Activated CD4-positive, alpha-beta T cell treated with anti-CD3 and anti-CD28 coated beads, Interleukin-2, amount 50 U/mL, for 1 hour (primary cell): ENCODE measurements at regions not wholly inside any gene's neighbourhood (a gene's known extent, or its start where the extent isn't known, plus 50 kb on each side); places are given as distances from the start of the nearest gene placed in this dataset.

Experiments used
- DNase-seq: peaks from one replicate; pipeline ENCODE4 v3.0.0-alpha.2; 2020

DNA sequence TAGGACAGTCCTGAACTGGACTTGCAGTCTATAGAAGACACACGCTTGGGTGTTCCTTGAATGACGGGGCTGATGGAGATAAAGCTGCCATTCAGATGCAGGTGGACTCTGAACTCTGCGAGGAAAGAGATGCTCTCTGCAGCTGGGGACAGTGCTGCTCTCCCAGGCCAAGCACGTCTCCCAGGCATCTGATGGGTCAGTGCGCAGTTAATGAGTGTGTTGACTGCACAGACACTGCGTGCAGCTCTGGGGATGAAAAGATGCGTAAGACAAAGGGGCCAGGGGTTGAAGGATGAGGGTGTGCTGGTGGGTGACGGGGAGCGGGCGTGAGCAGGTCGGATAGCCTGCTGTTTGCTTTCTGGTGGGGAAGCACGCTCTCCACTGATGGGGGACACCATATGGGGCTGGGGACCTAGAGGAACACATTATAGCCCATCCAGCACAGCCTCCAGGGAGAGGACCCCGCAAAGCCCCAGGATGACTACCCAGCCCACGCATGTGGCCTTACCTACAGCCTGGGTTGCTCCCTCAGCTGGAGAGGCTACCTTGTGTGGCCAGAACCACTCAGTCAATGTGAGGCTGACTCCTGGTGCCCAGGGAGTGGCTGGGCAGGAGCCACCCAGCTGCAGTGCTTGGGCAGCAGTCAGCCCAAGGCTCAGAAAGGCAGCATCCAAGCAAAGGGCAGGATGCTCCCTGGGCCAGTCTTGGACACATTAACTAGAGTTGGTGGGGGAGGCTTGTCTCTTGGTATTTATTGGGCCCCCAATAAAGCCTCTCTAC lies 246.3 kb downstream of the RBFOX3 start:
- DNase-seq: no peak

DNA sequence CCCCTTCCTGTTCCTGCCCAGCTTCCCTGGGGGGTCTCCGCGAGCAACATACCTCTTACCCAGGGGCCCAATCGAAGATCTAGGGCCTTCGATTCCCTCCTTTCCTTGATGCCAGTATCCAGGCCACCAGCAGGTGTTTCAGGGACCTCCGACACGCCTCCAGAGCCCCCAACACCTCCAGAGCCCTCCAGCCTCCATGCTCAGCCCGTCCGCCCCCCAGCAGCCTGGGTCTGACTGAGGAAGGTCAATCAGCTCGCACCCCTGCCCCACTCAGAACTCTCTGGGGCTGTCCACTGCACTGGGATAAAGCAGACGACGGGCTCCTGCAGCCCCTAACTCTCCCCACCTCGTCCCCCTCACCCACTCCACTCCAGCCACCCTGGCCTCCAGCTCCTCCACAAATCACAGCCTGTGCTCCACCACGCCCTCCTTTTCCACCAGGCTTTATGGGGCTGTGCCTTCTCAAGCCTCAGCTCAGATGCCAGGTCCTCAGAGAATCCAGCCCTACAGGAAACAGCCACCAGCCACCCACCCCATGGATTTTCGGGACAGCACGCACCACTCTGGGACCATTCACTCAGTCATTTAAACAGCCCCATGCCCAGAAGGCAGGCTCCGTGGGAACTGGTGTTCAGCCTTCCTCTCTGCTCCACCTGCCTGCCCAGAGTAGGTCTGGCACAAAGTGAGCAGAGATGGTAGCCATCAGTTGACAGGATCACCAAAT lies 247.1 kb downstream of the RBFOX3 start:
- no peak for DNase-seq

DNA sequence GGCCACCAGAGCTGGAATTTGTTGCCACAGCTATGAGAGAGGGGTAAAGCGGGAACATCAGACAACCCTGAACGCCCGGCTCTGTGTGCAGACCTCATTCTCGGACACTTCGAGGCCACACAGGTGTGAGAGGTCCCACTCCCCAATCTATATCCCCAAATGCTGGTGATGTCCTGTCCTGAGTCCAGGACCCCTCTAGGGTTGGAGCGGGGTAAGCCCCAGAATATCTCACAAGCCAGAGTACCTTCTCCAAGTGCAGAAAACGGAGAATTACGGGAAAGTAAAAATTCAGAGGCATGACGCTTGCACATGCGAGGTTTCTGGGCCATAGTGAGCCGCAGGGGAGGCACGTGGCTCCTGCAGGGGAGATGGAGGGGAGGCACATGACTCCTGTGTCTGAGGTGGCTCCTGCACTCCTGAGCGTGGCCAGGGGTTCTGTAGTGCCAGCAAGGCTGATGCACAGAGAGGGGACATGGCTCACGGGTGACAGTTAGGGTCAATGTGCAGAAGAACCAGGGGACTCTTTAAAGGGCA lies 248.0 kb downstream of the RBFOX3 start:
- no peak for DNase-seq

DNA sequence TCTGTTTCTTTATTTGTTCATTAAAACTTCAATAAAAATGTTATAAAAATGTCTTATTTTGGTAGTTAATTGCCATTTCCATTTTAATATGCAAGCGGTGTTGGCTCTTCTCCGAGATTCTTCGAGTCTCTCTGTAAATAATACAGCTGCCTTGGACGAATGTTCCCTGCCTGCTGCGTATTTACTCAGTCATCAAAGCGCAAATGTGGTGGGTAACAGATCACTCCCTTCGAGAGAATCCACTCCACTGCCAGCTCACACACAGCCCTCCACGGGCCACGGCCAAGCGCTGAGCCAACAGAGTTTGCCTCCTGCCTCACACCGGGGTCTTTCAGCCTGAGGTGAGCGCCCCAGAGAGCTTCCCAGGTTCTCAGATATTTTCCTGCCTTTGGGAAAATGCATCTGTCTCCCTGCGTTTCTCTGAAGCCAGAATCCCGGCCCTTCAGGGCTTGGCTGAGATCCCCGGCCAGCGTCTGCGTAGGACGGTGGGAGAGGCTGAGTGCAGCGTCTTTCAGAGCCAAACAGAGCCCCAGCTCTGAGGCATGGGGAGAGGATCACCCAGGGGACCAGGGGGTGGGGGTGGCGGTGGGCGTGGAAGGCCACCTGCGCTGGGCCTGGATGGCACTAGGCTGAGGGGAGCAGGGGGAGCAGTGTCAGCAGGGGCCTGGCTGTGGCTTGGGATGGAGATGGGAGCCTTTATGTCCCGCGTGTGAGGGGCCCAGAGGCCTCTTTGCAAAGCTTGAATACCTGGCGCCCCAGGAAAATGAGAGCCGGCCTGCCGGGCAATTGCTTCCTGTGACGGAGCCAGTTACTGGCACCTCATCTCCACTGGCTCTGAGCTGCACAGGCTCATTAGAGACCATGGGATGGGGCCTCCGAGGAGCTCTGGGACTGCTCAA lies 248.7 kb downstream of the RBFOX3 start:
- DNase-seq: no peak

DNA sequence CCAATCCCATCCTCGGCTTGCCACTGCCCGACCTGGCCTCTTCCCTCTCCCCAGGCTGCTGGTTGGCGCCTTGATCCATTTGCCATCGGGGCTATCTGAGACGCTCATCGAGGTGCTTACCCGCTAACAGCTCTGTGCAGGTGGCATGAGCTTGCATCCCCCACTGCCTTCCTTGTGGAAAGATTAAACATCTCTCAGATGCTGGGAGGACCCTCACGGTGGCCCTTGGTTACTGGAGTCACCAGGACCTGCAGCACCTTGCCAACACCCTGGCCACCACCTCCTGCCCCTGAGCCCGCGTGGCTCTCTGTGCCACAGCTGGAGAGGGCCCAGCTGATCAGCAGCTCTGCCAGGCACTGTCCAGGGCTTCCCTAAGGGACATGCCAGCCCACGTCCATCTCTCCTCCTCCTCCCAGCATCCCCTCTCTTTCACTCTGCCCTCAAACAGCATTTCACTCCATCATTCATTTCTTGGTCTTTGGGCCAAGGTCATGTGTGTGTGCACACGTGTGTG lies 249.6 kb downstream of the RBFOX3 start:
- DNase-seq: no peak

DNA sequence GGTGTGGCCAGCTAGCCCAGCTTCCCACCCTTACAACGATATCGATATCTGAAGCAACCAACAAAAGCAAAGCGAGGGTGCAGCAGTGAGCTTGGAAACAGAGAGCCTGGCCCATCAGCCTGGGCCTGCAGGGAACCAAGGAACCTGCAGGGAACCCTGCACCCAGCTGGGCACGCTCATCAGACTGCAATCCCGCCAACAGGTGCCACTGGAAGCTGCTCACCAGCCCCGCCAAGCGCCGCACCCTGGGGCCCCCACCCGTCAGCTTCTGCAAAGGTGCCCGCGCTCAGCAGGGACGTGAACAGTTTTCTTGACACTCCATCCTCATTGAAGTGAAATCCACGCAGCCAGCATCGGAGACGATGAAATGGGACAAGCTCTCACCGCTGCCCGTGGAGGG lies 250.7 kb downstream of the RBFOX3 start:
- no peak for DNase-seq

DNA sequence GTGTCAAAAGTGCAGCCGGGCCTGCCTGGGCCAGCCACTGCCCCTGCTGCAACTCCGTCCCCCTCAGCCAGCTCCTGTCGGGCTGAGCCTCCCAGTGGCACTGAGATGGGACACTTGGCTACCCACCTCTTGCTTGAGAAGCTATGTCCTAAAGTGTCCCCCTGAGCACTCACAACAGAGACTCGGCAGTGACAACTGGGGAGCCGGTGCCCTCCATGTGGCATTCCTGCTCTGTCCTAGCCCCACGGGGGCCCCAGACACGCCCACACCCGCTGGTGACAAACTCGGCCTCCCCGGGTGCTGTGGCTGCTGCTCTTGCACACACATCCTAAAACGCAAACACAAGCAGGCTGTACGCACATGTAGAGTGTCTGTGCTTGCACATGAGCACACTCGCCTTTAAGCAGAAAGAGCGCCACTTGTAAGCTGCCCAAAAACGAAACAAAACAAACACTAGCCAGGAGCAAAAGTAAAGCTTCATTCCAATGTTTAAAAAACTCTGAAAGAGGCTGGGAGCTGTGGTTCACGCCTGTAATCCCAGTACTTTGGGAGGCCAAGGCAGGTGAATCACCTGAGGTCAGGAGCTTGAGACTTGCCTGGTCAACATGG lies 253.9 kb downstream of the RBFOX3 start:
- no peak for DNase-seq

DNA sequence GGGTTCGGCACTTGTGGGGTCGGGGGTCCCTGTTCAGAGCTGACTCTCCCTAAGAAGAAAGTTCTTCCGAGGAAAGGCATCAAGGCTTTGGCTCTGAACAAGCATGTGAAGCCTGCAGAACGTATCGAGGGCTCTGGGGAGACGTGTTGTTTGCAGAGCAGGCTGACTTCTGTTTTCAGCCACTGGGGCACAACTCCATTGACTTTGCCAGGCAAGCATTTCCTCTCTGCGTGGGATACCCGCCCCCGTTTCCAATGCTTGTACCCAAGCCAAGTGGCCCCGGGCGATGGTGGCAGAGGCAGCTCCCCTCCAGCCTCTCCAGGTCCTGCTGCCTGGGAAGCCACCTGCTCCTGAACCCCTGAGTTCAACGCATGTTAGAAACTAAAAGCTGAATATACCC lies 255.7 kb downstream of the RBFOX3 start:
- no peak for DNase-seq

DNA sequence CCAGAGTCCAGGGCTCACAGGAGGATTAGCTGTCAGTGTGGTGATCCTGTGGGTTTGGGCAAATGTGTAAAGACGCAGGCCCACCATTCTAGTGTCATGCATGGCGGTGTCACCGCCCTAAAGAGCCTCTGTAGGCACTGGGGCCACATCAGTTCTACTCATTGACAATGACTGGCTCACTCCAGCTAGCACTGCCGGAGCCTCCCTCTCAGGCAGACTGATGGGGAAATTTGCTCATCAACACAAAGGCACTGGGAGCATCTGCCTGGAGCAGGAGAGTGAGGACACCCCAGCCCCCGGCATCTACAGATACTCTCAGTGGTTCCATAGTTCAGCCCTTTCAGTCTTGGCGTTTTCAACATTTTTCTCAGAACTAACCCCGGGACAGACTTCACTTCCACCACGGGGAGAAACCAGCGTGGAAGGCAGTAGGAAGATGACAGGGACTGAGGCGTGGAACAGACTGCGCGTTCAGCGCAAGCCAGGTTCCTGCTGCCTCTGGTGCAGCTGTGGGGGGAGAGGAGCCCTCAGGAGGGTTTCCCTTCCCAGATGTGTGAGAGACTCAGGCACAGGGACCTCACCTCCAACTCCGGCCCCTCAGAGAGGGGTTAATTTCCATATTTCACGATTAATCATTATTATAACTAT lies 256.6 kb downstream of the RBFOX3 start:
- DNase-seq: no peak

DNA sequence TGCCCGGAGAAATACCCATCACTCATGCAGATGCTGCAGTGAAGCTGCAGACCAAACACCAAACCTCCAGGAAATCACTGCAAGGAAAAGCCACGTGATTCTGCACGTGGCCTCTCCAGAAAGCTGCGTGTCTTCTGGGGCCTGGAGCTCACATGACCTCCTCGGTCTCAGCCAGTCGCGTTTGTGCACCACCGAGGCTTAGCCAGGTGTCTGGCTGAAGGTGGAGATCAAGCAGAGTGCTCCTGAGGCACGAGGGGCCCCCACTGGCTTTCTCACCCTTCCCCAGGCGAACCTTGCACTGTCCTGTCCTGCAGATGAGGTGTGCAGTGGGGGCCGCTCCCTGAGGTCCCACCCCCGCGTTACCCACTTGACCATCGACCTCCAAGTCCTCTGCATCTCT lies 257.3 kb downstream of the RBFOX3 start:
- no peak for DNase-seq

DNA sequence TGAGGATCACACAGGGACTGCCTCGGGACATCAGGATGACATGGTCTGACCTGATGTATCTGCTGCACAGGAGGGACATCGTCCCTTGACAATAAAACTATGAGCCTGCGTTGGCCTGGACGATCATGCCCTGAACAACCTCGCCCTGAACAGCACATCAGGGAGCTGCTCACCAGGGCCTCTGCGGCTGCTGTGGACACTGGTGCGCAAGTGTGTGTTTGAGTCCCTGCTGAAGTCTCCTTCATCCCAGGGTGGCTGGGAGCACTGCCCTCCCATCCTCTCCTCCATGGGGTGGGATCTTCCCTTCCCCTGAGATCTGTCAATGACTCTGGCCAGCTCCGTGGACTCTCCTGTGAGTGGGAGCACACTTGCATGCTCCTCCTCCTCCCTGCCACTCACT lies 257.8 kb downstream of the RBFOX3 start:
- no peak for DNase-seq

DNA sequence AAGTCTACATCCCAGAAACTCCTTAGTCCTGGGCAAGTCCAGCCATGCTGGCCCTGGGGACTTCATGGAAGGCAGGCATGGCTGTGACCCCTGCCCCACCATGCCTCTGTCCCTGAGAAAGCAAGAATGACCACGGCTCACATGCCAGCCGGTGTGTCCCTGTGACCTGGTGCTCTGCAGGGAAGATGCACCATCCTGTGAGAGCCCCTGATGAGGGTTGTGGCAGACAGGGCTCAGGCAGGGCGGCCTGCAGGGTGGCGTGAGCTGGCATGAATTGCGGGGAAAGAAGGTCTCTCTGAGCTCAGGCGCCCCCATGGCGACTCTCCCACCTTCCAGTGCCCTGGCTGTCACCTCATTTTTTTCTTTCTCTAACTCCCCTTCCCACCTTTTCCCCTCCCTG lies 260.3 kb downstream of the RBFOX3 start:
- no peak for DNase-seq

DNA sequence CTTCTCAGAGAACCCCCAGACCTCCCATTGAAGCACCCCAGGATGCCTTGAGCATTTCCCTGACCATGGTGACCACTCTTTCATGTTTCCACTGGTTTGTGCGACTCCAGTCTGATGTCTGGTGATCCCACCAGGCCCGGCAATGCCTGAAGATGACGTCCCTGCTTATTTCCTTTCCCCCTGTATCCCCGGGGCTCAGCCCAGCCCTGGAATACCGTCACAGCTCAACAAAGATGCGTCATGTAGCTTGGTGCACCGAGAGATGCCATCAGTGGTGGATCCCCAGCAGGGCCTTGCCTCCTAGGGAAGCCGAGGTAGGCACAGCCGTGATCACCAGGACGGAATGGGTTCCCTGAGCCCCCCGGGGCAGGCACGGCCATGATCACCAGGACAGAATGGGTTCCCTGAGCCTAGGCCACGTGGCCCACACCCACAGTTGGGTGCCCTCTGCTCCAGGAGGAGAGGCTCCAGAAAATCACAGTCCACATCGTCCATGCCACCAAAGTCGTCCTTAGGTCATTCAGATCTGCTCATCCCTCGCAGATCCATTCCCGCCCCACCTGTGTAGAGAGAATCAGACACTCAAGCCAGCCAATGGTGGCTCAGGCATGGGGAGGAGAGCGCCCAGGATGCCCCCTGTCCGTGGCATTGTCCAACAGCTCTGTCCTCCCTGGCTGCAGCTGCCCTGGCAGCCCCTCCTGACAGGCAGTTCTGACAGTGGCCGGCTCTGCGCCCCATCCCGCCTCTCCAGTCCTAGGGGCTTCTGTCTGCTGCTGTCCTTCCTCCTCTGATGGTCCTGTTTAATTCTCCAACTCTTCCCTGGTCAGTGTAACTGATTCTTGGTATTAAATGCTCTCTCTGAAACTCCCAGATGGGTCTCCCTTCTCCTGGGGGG lies 261.1 kb downstream of the RBFOX3 start:
- no peak for DNase-seq

DNA sequence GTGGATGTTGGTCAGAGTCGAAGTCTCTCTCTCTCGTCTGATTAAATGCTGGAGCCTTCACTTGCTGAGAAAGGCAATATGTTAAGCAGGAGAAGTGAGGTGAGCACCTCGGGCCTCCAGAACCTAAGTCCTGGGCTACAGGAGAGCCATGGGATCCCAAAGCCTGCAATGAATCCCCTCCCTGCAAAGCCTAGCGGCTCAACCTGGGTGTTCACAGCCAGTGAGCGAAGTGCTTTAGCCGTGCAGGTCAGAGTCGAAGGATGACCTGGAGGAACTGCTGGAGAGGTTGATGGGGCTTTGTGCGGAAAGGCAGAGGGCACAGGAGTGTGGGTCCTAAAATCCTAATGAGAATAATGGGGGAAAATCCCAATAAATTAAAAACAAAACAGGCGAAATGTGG lies 267.8 kb downstream of the ENGASE start:
- DNase-seq: no peak

DNA sequence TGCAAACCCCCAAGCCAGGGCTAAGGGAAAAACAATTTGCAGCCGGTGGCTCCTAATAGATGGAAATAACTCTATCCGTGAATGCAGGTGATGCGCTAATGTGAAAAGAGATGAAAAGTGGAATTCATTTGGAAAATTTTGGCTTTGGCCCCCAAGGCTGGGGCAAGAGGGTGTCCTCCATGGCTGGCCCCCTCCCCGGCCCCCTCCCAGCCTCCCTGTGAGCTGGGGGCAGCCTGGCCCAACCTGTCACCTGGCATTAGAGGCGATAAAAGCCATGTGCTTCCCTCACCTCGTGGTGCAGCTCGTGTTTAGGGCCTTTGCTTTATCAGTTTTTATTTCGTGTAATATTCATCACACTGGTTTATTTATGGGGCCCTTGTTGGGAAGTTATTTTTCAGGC lies 267.2 kb downstream of the ENGASE start:
- no peak for DNase-seq

DNA sequence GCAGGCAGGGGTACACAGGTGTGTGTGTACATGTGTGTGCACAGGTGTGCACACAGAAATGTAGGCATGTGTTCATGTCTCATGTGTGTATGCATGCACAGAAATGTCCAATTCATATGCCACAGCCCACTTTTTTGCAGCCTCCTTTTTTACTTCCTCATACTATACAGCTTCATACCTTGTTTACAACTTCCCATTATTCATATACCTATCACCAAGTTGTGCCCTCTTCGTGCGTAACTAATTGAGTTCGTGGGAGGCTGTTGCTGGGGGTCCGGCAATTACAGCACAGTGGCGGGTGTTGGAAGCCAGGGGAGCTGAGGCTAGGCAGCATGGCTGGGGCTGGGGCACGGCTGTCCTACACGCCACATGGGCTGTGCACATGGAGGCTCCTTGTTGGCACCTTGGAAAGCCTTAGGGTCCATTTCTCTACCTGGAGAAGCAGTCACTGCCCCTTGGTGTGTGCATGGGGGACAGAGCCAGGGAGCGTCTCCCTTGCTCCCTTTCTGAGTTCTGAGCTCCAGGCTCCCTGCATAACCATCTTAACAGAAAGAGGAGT lies 266.7 kb downstream of the ENGASE start:
- DNase-seq: no peak

DNA sequence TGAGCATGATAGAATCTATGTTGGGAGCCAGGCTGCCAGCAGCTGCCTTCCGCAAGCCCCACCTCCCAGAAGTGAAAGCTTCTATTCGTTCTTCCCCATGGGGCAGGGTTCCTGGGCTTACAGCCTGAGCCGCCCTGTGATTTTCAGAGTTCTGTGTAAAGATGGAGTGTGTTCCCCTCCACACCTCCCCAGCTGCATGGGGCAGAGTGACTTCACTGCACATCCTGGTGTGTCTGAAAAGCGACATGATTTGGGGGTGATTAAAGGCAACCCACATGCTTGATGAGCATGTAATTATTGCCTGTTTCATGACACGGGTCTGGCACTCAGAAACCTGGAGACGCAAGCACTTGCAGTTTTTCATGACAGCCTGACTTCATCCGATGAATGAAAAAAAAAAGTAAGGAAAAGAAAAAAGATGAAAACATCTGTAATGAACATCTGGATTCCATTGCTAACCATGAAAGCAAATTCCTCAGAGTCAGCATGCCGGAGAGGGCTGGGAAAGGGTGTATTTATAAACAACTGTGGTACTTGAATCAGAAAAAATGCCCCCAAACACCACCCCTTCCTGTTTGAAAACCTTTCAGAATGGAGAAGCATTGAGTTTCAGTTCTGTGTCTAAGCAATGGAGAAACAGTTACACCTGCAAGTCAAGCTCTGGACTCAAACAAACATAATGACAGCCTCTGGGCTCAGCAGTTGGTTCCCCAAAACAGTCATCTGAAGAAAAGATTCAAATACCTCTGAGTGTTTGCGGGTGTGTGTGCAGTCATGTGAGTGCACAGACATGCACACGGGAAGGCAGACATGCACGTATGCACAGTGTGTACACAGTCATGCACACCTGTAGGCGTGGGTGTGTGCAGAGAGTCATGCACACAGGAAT lies 266.0 kb downstream of the ENGASE start:
- no peak for DNase-seq

DNA sequence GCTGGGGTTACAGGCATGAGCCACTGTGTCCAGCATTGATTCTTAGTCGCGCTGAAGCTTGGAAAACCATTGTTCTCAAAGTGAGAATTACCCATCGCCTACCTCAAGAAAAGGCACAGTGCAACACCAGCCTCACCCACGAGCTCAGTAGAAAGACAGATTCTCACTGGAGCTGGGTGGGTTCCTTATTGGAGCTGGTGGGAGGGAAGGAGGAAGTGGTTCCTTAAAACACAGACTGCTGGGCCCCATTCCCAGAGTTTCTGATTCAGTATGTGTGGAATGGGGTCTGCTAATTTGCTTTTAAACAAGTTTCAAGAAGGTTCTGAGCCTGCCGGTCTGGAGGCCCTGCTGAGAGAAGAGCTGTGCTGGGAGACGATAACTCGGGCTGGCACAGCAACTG lies 264.7 kb downstream of the ENGASE start:
- no peak for DNase-seq

DNA sequence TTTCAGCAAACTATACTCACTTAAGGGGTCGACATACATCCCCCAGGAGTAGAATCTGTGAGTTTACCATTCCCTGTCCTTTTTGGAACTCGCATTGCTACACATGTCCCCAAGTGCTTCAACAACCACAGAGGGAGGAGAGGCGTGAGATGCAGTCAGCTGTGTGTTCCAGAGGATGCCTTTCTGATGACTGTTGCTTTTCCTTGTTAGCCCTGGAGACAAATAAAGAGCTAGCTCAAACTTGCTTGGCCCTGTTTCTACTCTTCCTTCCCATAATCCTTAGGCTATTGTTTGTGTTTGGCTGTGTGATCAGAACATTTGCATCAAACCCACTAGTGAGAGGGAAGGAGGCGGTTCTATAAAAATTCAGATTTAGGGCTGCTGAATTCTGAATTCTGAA lies 264.0 kb downstream of the ENGASE start:
- DNase-seq: no peak

DNA sequence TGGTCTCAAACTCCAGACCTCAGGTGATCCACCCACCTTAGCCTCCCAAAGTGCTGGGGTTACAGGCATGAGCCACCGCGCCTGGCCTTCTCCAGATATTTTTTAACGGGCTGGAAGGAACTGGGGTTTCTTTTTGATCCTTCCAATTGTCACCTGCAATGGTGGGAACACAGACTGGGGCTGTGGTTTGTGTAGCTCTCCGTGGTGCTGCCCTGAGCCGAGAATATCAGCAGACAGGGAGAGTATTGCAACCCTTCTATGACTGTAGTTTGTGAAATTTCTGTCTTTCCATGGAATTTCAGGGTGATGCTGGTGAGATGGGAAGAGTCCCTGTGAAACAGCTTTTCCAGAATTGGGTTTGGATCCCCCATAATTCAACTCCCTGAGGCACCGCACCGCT lies 263.5 kb downstream of the ENGASE start:
- no peak for DNase-seq
